HG03378 (cell line): ENCODE measurements at regions not wholly inside any gene's neighbourhood (a gene's known extent, or its start where the extent isn't known, plus 50 kb on each side); places are given as distances from the start of the nearest gene placed in this dataset.
"Not testable (repeated sequence)": the region's sequence is repeated elsewhere in the genome, so short reads cannot be mapped to it uniquely, and the experiment has no call there.

Experiments used
- ATAC-seq: cut with Tn5 transposase; IDR thresholded peaks from one replicate; pipeline ENCODE4 v1.9.1; 2021; ENCODE audit warnings: mild to moderate bottlenecking, moderate library complexity; ENCODE audit not compliant: unreplicated experiment

- no peak for ATAC-seq
Observed at GRCh38 chr3:6326771-6327170, 534.1 kb upstream of the GRM7 start.

GRCh38 chr3:6340980-6341325, 520.0 kb upstream of the GRM7 start:
- not testable (repeated sequence) for ATAC-seq

- ATAC-seq = no peak
Observed at GRCh38 chr3:6351752-6352151, 509.2 kb upstream of the GRM7 start.

GRCh38 chr3:6354653-6355052, 506.3 kb upstream of the GRM7 start:
- ATAC-seq = no peak

- ATAC-seq = no peak
Observed at GRCh38 chr3:6362406-6362805, 498.5 kb upstream of the GRM7 start.

- no peak for ATAC-seq
Observed at GRCh38 chr3:6367171-6367570, 493.7 kb upstream of the GRM7 start.

GRCh38 chr3:6392123-6392522, 468.8 kb upstream of the GRM7 start:
- no peak for ATAC-seq

GRCh38 chr3:6394944-6395343, 466.0 kb upstream of the GRM7 start:
- ATAC-seq = no peak

GRCh38 chr3:6396631-6397030, 464.3 kb upstream of the GRM7 start:
- no peak for ATAC-seq

GRCh38 chr3:6402666-6403065, 458.2 kb upstream of the GRM7 start:
- ATAC-seq = not testable (repeated sequence)

GRCh38 chr3:6406923-6407322, 454.0 kb upstream of the GRM7 start:
- ATAC-seq = not testable (repeated sequence)

GRCh38 chr3:6416049-6416661, 444.8 kb upstream of the GRM7 start:
- no peak for ATAC-seq

GRCh38 chr3:6417174-6417573, 443.7 kb upstream of the GRM7 start:
- no peak for ATAC-seq

- ATAC-seq = no peak
Observed at GRCh38 chr3:6418485-6418884, 442.4 kb upstream of the GRM7 start.

- ATAC-seq = no peak
Observed at GRCh38 chr3:6421666-6422445, 439.1 kb upstream of the GRM7 start.

- ATAC-seq = no peak
Observed at GRCh38 chr3:6425289-6425820, 435.6 kb upstream of the GRM7 start.

- ATAC-seq = not testable (repeated sequence)
Observed at GRCh38 chr3:6428276-6428675, 432.6 kb upstream of the GRM7 start.

GRCh38 chr3:6435951-6436350, 425.0 kb upstream of the GRM7 start:
- no peak for ATAC-seq

- no peak for ATAC-seq
Observed at GRCh38 chr3:6437631-6438030, 423.3 kb upstream of the GRM7 start.

- no peak for ATAC-seq
Observed at GRCh38 chr3:6438031-6438430, 422.9 kb upstream of the GRM7 start.

- ATAC-seq = no peak
Observed at GRCh38 chr3:6439226-6439625, 421.7 kb upstream of the GRM7 start.

GRCh38 chr3:6439824-6440223, 421.1 kb upstream of the GRM7 start:
- ATAC-seq = no peak
